Peyer's patch (tissue), 4 donors: ENCODE measurements at regions not wholly inside any gene's neighbourhood (a gene's known extent, or its start where the extent isn't known, plus 50 kb on each side); places are given as distances from the start of the nearest gene placed in this dataset.

Experiments
- DNase-seq, 3 donors: peaks; one replicate each; pipeline ENCODE4 v3.0.0-alpha.2; 2017 to 2019
- H3K27ac ChIP-seq, 4 donors: fragments of 200-600 bp; sonication (generic); one replicate each; pipeline ENCODE4 v1.5.1; 2016 to 2019
- H3K27me3 ChIP-seq, 2 donors: fragments of 200-600 bp; sonication (generic); one replicate each; pipeline ENCODE4 v1.5.1; 2019
- H3K36me3 ChIP-seq, 3 donors: fragments of 200-600 bp; sonication (generic); one replicate each; pipeline ENCODE4 v1.5.1; 2016 to 2019
- H3K4me1 ChIP-seq, 4 donors: fragments of 200-600 bp; sonication (generic); one replicate each; pipeline ENCODE4 v1.5.1; 2016 to 2019
- H3K4me3 ChIP-seq, 4 donors: fragments of 200-600 bp; sonication (generic); 1 replicate in 3 of 4; 2 replicates in 1 of 4; pipeline ENCODE4 v1.5.1; 2016 to 2019; ENCODE audit warnings: mild to moderate bottlenecking in 1 of 4
- H3K9me3 ChIP-seq, 4 donors: fragments of 200-600 bp; sonication (generic); one replicate each; pipeline ENCODE4 v1.5.1; 2016 to 2019; ENCODE audit warnings: mild to moderate bottlenecking in 1 of 4
- POLR2A ChIP-seq, 2 donors: fragments of 450-650 bp; IDR thresholded peaks; one replicate each; pipeline ENCODE4 v1.5.1; 2017; ENCODE audit warnings: antibody characterized with exemption in 2 of 2, mild to moderate bottlenecking in 2 of 2, moderate library complexity in 2 of 2
- TF ChIP-seq, protein P1 (sequence below), 6 experiments: fragments of 450-650 bp in 4 of 6; fragments of 200-600 bp in 2 of 6; sonication (generic) in 1 of 6; IDR thresholded peaks; one replicate each; pipeline ENCODE4 v1.5.1; 2017 to 2019; ENCODE audit warnings: antibody characterized with exemption in 6 of 6, mild to moderate bottlenecking in 3 of 6, moderate library complexity in 1 of 6

GRCh38 chr20:20938599-20938998 is 167.6 kb downstream of the LINC00237 start:
- H3K27me3 ChIP-seq = no peaks in the 10 kb centered on the region
- no peaks in the 10 kb centered on the region for H3K36me3 ChIP-seq
- no peak for DNase-seq
- TF ChIP-seq, protein P1, sequence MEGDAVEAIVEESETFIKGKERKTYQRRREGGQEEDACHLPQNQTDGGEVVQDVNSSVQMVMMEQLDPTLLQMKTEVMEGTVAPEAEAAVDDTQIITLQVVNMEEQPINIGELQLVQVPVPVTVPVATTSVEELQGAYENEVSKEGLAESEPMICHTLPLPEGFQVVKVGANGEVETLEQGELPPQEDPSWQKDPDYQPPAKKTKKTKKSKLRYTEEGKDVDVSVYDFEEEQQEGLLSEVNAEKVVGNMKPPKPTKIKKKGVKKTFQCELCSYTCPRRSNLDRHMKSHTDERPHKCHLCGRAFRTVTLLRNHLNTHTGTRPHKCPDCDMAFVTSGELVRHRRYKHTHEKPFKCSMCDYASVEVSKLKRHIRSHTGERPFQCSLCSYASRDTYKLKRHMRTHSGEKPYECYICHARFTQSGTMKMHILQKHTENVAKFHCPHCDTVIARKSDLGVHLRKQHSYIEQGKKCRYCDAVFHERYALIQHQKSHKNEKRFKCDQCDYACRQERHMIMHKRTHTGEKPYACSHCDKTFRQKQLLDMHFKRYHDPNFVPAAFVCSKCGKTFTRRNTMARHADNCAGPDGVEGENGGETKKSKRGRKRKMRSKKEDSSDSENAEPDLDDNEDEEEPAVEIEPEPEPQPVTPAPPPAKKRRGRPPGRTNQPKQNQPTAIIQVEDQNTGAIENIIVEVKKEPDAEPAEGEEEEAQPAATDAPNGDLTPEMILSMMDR (IDR thresholded peaks at IDR 0.05) = no peak
- no peak for TF ChIP-seq POLR2A (IDR thresholded peaks at IDR 0.05)
- H3K9me3 ChIP-seq = no peaks in the 10 kb centered on the region
- H3K4me3 ChIP-seq = no peak overlapping the region
- H3K4me1 ChIP-seq = no peaks in the 10 kb centered on the region
- no peak overlapping the region for H3K27ac ChIP-seq

DNA sequence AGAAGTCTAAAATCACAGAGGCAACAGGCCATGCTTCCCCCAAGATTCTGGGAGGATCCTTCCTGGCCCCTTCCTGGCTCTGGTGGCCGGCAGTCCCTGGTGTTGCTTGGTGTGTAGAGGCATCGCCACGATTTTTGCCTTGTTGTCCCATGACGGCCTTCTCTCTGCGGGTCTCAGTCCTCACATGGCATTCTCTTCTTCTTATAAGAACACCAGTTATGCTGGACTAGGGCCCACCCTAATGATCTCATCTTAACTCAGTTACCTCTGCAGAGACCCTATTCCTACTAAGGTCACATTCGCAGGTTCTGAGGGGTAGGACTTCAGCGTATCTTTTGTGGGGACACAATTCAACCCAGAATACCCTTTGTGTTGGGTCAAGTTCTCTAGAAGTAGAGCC is 168.0 kb downstream of the LINC00237 start:
- TF ChIP-seq, protein P1 (IDR thresholded peaks at IDR 0.05) = no peak
- TF ChIP-seq POLR2A (IDR thresholded peaks at IDR 0.05) = no peak

DNA sequence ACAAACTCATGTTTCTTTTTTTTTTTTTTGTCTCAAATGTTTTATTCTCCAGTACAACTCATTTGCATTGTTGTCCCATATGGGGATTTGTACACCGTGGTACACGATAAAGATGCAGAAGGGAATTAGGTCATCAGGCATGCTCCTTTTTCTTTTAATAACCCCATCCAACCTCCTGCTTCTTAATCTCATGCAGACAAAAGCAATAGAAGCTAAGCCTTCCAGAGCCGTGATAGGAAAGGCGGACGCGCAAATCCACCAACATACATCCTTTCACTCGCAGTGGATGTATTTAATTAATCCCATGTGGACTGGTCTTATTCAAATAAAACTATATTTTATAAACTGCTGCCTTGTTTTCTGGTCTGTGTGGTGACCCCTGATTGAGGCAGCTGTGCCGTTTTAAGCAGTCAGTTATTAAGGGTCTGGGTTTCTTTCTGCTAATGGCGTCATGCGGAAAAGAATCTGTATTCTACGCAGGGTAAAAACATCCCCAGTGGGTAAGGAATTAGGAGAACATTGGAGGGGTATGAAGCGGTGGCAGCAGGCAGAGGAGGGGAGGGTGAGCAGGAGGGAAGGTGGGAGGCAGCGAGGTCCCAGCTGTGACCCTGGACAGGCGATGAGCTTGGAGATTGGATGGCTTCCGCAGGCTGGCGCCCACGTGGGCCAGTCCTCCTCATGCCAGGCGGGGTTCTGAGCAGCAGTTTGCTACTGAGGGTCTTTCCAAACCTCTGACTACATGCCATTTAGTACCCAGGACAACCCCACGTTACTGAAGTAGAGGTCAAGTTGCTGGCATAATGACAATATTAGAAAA is 172.8 kb downstream of the LINC00237 start:
- TF ChIP-seq, protein P1 (IDR thresholded peaks at IDR 0.05) = no peak
- DNase-seq = no peak

More for the DNA sequence above, 168.0 kb downstream of the LINC00237 start:
- Histone ChIP-seq H3K4me3 (no peak overlapping the region), H3K4me1 (no peaks in the 10 kb centered on the region), H3K27ac (no peak overlapping the region), H3K36me3 (no peaks in the 10 kb centered on the region), H3K27me3 (no peaks in the 10 kb centered on the region), H3K9me3 (no peaks in the 10 kb centered on the region)
- DNase-seq = no peak

DNA sequence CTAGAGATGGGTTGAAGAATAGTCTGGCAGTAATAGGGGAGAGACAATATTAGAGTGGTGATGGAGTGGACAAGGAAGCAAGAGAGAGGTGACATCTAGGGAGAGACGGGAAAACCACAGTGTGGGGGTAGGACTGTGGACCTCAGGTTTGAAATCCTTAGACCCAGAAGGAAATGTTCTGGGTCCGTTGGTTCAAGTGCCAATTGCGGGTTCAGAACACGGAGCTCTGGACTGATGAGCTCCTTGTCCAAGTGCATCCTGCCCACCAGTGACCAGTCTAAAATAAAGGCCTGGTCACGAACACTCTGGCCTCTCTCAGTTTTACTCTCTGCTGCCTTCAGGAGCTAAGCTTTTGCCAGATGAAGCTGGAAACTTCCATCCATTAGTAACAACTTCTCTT is 174.0 kb downstream of the LINC00237 start:
- Histone ChIP-seq H3K4me3 (no peak overlapping the region), H3K4me1 (no peaks in the 10 kb centered on the region), H3K36me3 (no peaks in the 10 kb centered on the region), H3K27ac (no peak overlapping the region), H3K9me3 (no peaks in the 10 kb centered on the region), H3K27me3 (no peaks in the 10 kb centered on the region)
- DNase-seq = no peak
- TF ChIP-seq, protein P1 (IDR thresholded peaks at IDR 0.05) = no peak
- TF ChIP-seq POLR2A (IDR thresholded peaks at IDR 0.05) = no peak

More for the DNA sequence above, 172.8 kb downstream of the LINC00237 start:
- H3K27ac ChIP-seq = no peak overlapping the region
- H3K36me3 ChIP-seq = no peaks in the 10 kb centered on the region
- H3K27me3 ChIP-seq = no peaks in the 10 kb centered on the region
- H3K9me3 ChIP-seq = no peaks in the 10 kb centered on the region
- H3K4me1 ChIP-seq = no peaks in the 10 kb centered on the region
- H3K4me3 ChIP-seq = no peak overlapping the region

- no peaks in the 10 kb centered on the region for H3K4me1 ChIP-seq
- no peaks in the 10 kb centered on the region for H3K27me3 ChIP-seq
- H3K9me3 ChIP-seq = no peaks in the 10 kb centered on the region
- no peak overlapping the region for H3K4me3 ChIP-seq
- TF ChIP-seq, protein P1 (IDR thresholded peaks at IDR 0.05) = no peak
- no peak for TF ChIP-seq POLR2A (IDR thresholded peaks at IDR 0.05)
- no peak for DNase-seq
- no peak overlapping the region for H3K27ac ChIP-seq
- H3K36me3 ChIP-seq = no peaks in the 10 kb centered on the region
Observed at GRCh38 chr20:20931632-20932031, 174.5 kb downstream of the LINC00237 start.
